Fibroblast of lung (primary cell): ENCODE measurements at regions not wholly inside any gene's neighbourhood (a gene's known extent, or its start where the extent isn't known, plus 50 kb on each side); places are given as distances from the start of the nearest gene placed in this dataset.

ENCODE experiments used
- DNase-seq, 2 donors: peaks; one replicate each; pipeline versions ENCODE4 v3.0.0 to v3.0.0-alpha.2; 2010; ENCODE audit warnings: low read depth in 2 of 2
- H2AFZ ChIP-seq: 2 replicates; pipeline ENCODE4 v1.5.1; 2012; ENCODE audit warnings: low read length, control low read depth, inconsistent platforms
- H3K27ac ChIP-seq: 2 replicates; pipeline ENCODE4 v1.5.1; 2011; ENCODE audit warnings: low read length, control low read depth; ENCODE audit not compliant: insufficient read depth
- H3K27me3 ChIP-seq: 2 replicates; pipeline ENCODE4 v1.5.1; 2011; ENCODE audit warnings: mild to moderate bottlenecking, low read length; ENCODE audit not compliant: control insufficient read depth, insufficient read depth
- H3K36me3 ChIP-seq: 2 replicates; pipeline ENCODE4 v1.5.1; 2011; ENCODE audit warnings: low read length; ENCODE audit not compliant: control insufficient read depth, insufficient read depth
- H3K4me1 ChIP-seq: 2 replicates; pipeline ENCODE4 v1.5.1; 2011; ENCODE audit warnings: low read length; ENCODE audit not compliant: control insufficient read depth, insufficient read depth; ENCODE audit errors: extremely low read depth
- H3K4me2 ChIP-seq: 2 replicates; pipeline ENCODE4 v1.5.1; 2011; ENCODE audit warnings: low read length, control low read depth; ENCODE audit not compliant: insufficient read depth; ENCODE audit errors: extremely low read depth
- H3K4me3 ChIP-seq, 4 experiments: fragments of 200-600 bp in 1 of 4; sonication (generic) in 1 of 4; replicated peaks in 1 of 4; 2 replicates each; pipeline ENCODE4 v1.5.1; 2011 to 2016; ENCODE audit warnings: low read length in 4 of 4, low read depth in 3 of 4, mild to moderate bottlenecking in 3 of 4, control low read depth in 2 of 4, inconsistent platforms in 1 of 4, mixed read lengths in 1 of 4; ENCODE audit not compliant: insufficient read depth in 1 of 4; ENCODE audit errors: control extremely low read depth in 1 of 4
- H3K79me2 ChIP-seq: 2 replicates; pipeline ENCODE4 v1.5.1; 2012; ENCODE audit warnings: mild to moderate bottlenecking, low read length, inconsistent platforms; ENCODE audit not compliant: control insufficient read depth, insufficient read depth
- H3K9ac ChIP-seq: 2 replicates; pipeline ENCODE4 v1.5.1; 2011; ENCODE audit warnings: mild to moderate bottlenecking, low read length, control low read depth; ENCODE audit not compliant: insufficient read depth
- H3K9me3 ChIP-seq: 2 replicates; pipeline ENCODE4 v1.5.1; 2012; ENCODE audit warnings: low read depth, low read length; ENCODE audit not compliant: control insufficient read depth, insufficient read depth
- H4K20me1 ChIP-seq: 2 replicates; pipeline ENCODE4 v1.5.1; 2011; ENCODE audit warnings: low read length; ENCODE audit not compliant: control insufficient read depth, insufficient read depth; ENCODE audit errors: extremely low read depth
- EZH2 ChIP-seq: IDR thresholded peaks from 2 replicates; pipeline ENCODE4 v1.5.1; 2012; ENCODE audit warnings: low read length, control low read depth, mild to moderate bottlenecking; ENCODE audit errors: missing control alignments
- TF ChIP-seq, protein P1 (sequence below), 2 donors: IDR thresholded peaks in 1 of 2; conservative IDR thresholded peaks in 1 of 2; 1 replicate in 1 of 2; 2 replicates in 1 of 2; pipeline ENCODE4 v1.5.1; 2011 to 2012; ENCODE audit warnings: low read length in 2 of 2, control low read depth in 1 of 2, inconsistent platforms in 1 of 2, low read depth in 1 of 2, mild to moderate bottlenecking in 1 of 2

- Histone ChIP-seq H3K9ac (no peak overlapping the region), H3K36me3 (no peaks in the 10 kb centered on the region), H3K27ac (no peak overlapping the region), H3K9me3 (no peaks in the 10 kb centered on the region), H3K4me3 (no peak overlapping the region), H2AFZ (no peak overlapping the region), H3K4me2 (no peak overlapping the region), H3K79me2 (no peaks in the 10 kb centered on the region), H3K4me1 (no peaks in the 10 kb centered on the region), H4K20me1 (no peaks in the 10 kb centered on the region), H3K27me3 (no peaks in the 10 kb centered on the region)
- no peak for DNase-seq
- TF ChIP-seq, protein P1, sequence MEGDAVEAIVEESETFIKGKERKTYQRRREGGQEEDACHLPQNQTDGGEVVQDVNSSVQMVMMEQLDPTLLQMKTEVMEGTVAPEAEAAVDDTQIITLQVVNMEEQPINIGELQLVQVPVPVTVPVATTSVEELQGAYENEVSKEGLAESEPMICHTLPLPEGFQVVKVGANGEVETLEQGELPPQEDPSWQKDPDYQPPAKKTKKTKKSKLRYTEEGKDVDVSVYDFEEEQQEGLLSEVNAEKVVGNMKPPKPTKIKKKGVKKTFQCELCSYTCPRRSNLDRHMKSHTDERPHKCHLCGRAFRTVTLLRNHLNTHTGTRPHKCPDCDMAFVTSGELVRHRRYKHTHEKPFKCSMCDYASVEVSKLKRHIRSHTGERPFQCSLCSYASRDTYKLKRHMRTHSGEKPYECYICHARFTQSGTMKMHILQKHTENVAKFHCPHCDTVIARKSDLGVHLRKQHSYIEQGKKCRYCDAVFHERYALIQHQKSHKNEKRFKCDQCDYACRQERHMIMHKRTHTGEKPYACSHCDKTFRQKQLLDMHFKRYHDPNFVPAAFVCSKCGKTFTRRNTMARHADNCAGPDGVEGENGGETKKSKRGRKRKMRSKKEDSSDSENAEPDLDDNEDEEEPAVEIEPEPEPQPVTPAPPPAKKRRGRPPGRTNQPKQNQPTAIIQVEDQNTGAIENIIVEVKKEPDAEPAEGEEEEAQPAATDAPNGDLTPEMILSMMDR (conservative IDR thresholded peaks at IDR 0.05 in 1 of 2, IDR thresholded peaks at IDR 0.05 in 1 of 2; ENCODE audit: low read depth in 1 of 2, low read length in 2 of 2): no peak
- TF ChIP-seq EZH2: no peak
Measured at GRCh38 chr5:159697530-159697929, 218.8 kb upstream of the ADRA1B start.

GRCh38 chr5:159698322-159698721 lies 218.0 kb upstream of the ADRA1B start:
- no peak overlapping the region for H3K9ac ChIP-seq
- no peaks in the 10 kb centered on the region for H3K36me3 ChIP-seq
- H2AFZ ChIP-seq: no peak overlapping the region
- no peaks in the 10 kb centered on the region for H3K9me3 ChIP-seq
- TF ChIP-seq EZH2: no peak
- TF ChIP-seq, protein P1 (conservative IDR thresholded peaks at IDR 0.05 in 1 of 2, IDR thresholded peaks at IDR 0.05 in 1 of 2; ENCODE audit: low read depth in 1 of 2, low read length in 2 of 2): no peak
- no peaks in the 10 kb centered on the region for H4K20me1 ChIP-seq
- no peak overlapping the region for H3K4me3 ChIP-seq
- no peak for DNase-seq
- no peaks in the 10 kb centered on the region for H3K79me2 ChIP-seq
- no peaks in the 10 kb centered on the region for H3K27me3 ChIP-seq
- no peak overlapping the region for H3K27ac ChIP-seq
- H3K4me1 ChIP-seq: no peaks in the 10 kb centered on the region
- H3K4me2 ChIP-seq: no peak overlapping the region

- no peaks in the 10 kb centered on the region for H3K79me2 ChIP-seq
- H2AFZ ChIP-seq: no peak overlapping the region
- H4K20me1 ChIP-seq: no peaks in the 10 kb centered on the region
- TF ChIP-seq, protein P1 (conservative IDR thresholded peaks at IDR 0.05 in 1 of 2, IDR thresholded peaks at IDR 0.05 in 1 of 2; ENCODE audit: low read depth in 1 of 2, low read length in 2 of 2): no peak
- no peak for TF ChIP-seq EZH2
- no peak overlapping the region for H3K4me2 ChIP-seq
- no peaks in the 10 kb centered on the region for H3K9me3 ChIP-seq
- DNase-seq: no peak
- H3K27ac ChIP-seq: no peak overlapping the region
- no peak overlapping the region for H3K4me3 ChIP-seq
- H3K36me3 ChIP-seq: no peaks in the 10 kb centered on the region
- H3K9ac ChIP-seq: no peak overlapping the region
- H3K27me3 ChIP-seq: no peaks in the 10 kb centered on the region
- no peaks in the 10 kb centered on the region for H3K4me1 ChIP-seq
Measured at GRCh38 chr5:159700016-159700415, 216.3 kb upstream of the ADRA1B start.
